GM06990 (cell line): ENCODE measurements at regions not wholly inside any gene's neighbourhood (a gene's known extent, or its start where the extent isn't known, plus 50 kb on each side); places are given as distances from the start of the nearest gene placed in this dataset.

Source experiments
- DNase-seq: peaks from one replicate; pipeline ENCODE4 v3.0.0-alpha.2; 2011; ENCODE audit not compliant: insufficient read length; ENCODE audit errors: extremely low read depth
- H3K27me3 ChIP-seq: replicated peaks from 2 replicates; pipeline ENCODE4 v1.6.0; 2011; ENCODE audit warnings: low read length; ENCODE audit not compliant: control insufficient read depth, insufficient read depth
- H3K36me3 ChIP-seq: 2 replicates; pipeline ENCODE4 v1.5.1; 2011; ENCODE audit warnings: low read length; ENCODE audit not compliant: control insufficient read depth, insufficient read depth
- H3K4me3 ChIP-seq: replicated peaks from 2 replicates; pipeline ENCODE4 v1.5.1; 2011; ENCODE audit warnings: low read depth, mild to moderate bottlenecking, control low read depth, low read length
- TF ChIP-seq, protein P1 (sequence below): IDR thresholded peaks from 2 replicates; pipeline ENCODE4 v1.5.1; 2011; ENCODE audit warnings: low read length, control low read depth, mild to moderate bottlenecking, inconsistent platforms; ENCODE audit not compliant: insufficient read depth, poor library complexity, severe bottlenecking

DNA sequence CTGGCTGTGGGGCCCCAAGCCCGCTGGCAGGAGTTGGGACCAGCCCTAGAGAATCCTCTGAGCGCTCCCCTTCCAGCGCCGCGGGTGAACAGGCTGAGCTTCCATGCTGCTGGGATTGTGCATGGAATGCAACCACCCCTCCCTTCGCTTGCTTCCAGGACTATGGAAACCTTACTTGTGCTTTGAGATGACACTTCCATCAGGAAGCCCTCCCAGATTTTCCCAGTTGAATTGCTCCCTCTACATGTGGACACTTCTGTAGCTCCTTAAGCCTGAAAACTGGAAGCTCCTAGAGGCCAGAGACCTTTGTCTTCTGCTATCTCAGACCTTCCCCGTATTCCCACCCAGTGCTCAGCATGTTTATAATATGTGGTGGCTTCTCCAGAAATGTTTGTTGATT is 213.2 kb upstream of the RPL38 start:
- H3K4me3 ChIP-seq, result no peak overlapping the region
- no peaks in the 10 kb centered on the region for H3K36me3 ChIP-seq
- TF ChIP-seq, protein P1, sequence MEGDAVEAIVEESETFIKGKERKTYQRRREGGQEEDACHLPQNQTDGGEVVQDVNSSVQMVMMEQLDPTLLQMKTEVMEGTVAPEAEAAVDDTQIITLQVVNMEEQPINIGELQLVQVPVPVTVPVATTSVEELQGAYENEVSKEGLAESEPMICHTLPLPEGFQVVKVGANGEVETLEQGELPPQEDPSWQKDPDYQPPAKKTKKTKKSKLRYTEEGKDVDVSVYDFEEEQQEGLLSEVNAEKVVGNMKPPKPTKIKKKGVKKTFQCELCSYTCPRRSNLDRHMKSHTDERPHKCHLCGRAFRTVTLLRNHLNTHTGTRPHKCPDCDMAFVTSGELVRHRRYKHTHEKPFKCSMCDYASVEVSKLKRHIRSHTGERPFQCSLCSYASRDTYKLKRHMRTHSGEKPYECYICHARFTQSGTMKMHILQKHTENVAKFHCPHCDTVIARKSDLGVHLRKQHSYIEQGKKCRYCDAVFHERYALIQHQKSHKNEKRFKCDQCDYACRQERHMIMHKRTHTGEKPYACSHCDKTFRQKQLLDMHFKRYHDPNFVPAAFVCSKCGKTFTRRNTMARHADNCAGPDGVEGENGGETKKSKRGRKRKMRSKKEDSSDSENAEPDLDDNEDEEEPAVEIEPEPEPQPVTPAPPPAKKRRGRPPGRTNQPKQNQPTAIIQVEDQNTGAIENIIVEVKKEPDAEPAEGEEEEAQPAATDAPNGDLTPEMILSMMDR, result no peak
- no peak for DNase-seq
- H3K27me3 ChIP-seq, result no peaks in the 10 kb centered on the region; the same call in 1 of the 2 replicates

DNA sequence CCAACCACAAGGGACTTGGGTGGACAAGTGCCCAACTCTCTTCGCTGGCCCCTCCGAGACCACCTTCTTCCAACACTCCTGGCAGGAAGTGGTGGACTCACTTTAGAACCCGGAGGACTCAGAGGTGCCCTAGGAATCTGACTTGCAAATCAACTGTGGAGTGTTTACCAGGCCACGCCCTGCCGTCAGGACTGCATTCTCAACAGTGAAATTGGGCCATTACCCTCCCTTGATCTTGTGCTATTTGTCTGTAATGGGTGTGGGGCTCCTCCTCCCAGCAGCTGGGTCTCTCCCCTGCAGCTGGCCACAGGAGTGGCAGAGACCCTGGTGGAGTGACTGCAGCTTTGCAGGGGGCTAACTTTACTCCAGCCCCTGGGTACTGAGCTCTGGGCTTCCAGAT is 212.2 kb upstream of the RPL38 start:
- Histone ChIP-seq H3K4me3 (no peak overlapping the region), H3K27me3 (no peaks in the 10 kb centered on the region; the same call in 1 of the 2 replicates), H3K36me3 (no peaks in the 10 kb centered on the region)
- no peak for DNase-seq
- TF ChIP-seq, protein P1, result no peak

DNA sequence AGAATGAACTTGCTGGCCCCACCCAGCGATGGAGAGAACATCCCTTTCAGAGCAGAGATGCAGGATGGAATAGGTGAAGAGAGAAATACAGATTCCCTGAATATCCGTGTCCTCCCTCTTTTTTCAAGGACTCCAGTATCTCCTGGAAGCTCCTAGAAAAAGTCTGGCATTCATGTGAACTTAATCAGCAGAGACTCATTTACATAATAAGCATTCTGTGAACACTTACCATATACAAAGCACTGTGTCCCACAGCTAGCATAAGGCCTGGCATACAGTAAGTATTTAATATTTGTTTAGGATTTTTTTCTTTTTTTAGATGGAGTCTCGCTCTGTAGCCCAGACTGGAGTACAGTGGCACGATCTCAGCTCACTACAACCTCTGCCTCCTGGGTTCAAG is 208.5 kb upstream of the RPL38 start:
- Histone ChIP-seq H3K27me3 (no peaks in the 10 kb centered on the region; the same call in 1 of the 2 replicates), H3K36me3 (no peaks in the 10 kb centered on the region), H3K4me3 (no peak overlapping the region)
- TF ChIP-seq, protein P1, result no peak
- DNase-seq, result no peak

DNA sequence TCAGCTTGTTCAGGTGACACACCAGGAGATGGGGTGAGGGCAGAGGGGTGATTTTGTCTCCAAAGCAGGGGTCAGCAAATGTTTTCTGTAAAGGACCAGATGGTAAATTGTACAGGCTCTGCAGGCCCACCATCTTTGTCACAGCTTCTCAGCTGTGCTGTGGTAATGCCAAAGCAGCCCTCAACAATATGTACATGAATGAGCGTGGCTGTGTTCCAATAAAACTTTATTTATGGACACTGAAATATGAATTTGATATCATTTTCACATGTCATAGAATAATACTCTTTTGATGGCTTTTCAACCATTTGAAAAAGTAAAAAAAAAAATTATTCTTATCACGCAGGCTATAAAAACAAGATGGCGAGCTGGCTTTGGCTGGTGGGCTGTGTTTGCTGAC is 206.4 kb upstream of the RPL38 start:
- TF ChIP-seq, protein P1, result no peak
- H3K36me3 ChIP-seq, result no peaks in the 10 kb centered on the region
- no peak for DNase-seq
- H3K4me3 ChIP-seq, result no peak overlapping the region
- no peaks in the 10 kb centered on the region; the same call in 1 of the 2 replicates for H3K27me3 ChIP-seq

DNA sequence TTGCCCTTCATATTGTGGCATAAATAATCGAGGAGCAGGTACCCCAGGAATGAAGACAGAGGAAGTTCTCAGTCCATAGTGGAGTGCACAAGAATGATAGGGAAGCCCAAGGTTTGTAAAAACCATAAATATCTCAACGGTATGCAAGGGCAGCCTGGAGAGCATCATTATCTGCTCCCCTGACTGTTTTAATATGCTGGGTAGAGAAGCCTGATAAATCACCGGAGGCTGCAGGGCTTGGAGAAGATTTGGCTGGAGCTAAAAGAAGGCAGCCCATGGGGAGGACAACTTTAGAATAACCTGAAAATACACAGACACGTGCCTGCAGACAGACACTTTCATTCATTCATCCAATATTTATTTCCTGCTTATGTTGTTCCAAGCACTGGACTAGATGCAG is 205.2 kb upstream of the RPL38 start:
- Histone ChIP-seq H3K4me3 (no peak overlapping the region), H3K27me3 (no peaks in the 10 kb centered on the region)
- DNase-seq, result no peak

More for the DNA sequence above, 205.2 kb upstream of the RPL38 start:
- TF ChIP-seq, protein P1, result no peak
- H3K36me3 ChIP-seq, result no peaks in the 10 kb centered on the region
